ENCODE measurements at regions not wholly inside any gene's neighbourhood (a gene's known extent, or its start where the extent isn't known, plus 50 kb on each side); places are given as distances from the start of the nearest gene placed in this dataset.
"Not testable (repeated sequence)": the region's sequence is repeated elsewhere in the genome, so short reads cannot be mapped to it uniquely, and the experiment has no call there.

- DNase-seq (ENCODE audit: low read depth): no peak
Measured at GRCh38 chr18:51523671-51524070, 326.2 kb upstream of the MEX3C start.

DNA sequence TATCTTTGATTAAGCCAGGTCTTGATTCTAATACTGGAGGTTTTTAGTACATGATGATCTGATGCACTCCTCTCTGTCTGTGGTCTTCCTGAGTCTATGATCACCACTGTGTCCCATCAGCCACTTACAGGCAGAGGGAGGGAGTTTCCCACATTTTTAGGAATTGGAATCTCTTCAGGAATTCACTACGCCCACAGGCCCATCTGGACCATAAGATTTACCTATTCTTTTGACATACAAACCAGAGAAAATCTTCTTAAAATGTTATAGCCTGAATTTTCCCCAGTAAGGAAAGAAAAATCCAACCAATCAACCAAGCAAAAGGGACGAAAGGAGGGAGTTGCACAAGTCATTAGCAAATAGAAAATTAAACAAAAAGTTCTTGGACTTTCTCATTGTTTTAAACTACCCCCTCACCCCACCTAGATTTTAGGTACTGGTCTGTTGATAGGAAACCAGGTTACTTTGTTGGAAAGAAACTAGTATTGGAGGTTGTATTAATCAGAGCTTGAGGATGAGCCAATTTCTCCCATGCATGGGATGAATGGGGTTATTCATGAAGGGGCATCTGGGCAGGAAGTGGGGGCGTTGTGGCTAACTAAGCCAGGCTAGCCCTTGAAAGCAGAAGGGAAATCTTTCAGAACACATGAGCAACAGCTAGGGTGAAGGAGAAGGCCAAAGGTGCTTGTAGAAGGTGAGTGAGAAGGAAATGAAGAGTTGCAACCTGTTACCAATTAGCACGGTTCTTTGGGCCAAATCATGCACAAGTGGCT lies 328.2 kb upstream of the MEX3C start:
- no peak for DNase-seq (ENCODE audit: low read depth)

DNA sequence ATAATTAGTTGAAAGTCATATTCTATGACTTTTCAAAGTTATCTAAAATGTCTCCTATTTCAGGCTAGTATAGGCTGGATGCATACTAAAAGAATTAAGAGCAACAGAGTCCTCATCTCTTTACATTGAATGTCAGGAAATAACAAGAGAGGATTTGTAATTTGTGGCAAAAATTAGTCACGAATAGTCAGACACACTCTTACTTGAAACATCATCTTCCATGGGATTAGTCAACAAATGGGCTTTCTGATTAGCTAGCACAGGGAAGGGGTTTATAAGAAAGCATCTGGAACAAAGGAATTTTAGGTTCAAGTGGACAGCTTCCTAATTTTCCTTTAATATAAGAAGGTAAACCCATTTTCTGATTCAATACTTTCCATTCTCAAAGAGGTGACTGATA lies 330.3 kb upstream of the MEX3C start:
- DNase-seq (ENCODE audit: low read depth): no peak

DNA sequence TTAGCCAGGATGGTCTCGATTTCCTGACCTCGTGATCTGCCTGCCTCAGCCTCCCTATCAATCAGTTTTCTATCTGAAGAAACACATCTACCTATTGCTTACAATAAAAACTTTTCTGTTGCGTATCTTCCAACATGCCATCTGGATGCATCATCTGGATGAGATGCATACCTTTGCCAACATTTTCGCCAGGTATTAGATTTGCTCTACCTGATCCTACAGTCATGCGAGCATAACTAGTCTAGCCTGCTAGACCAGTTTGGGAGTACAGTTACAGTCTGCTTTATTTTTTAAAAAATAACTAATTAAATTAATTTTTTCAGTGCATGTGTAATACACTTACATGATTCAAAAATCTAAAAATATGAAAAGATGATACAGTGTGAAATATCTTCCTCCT lies 334.0 kb upstream of the MEX3C start:
- no peak for DNase-seq (ENCODE audit: low read depth)

DNA sequence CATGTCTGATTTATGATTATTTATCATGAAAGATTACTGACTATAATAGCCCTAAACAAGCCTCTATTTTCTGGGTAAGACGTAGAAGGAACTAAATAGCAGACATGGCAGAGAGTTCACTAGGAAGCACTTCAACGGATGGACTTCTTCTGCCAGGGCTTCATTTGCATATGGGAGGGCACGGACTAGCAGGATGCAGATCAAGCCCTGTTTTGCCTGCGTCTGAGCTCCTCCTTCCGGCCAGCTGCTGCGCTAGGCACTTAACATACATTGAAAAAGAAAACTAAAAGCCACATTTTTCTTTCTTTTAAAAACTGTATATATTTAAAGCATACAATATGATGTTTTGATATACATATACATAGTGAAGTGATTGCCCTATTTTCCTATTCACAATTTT lies 340.0 kb upstream of the MEX3C start:
- DNase-seq (ENCODE audit: low read depth): peak; percentile 1

DNA sequence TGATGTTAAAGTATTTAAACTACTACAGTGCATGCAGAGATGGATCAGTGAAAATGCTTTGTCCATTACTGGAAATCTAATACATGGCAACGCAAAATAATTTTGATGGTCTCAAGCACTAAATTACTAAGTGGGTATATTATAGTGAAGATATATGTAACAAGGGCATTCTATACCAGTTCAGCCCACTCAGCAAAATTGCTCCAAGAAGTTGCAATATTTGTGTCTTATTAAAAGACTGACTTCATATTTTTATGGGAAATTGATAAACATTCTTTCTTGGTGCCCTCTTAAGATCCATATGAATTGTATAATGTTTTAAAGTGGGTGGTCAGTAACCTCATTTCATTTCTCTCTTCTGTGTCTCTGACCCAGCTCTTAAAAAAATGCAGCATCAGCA lies 343.1 kb upstream of the MEX3C start:
- no peak for DNase-seq (ENCODE audit: low read depth)

DNA sequence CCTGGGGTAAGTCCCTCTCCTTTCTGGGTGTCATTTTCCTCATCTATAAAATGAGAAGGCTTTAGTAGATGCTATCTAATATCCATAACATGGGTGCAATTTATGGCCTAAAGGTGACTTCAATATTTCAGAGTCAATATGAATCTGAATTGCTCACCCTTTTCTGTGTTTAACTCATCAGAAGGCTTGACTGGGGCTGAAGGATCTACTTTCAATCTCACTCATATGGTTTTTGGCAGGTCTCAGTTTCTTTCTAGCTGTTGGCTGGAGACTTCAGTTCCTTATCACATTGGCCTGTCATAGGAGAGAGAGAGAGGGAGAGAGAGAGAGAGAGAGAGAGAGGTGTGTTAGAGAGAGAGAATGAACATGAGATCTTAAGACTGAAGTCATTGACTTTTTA lies 343.7 kb upstream of the MEX3C start:
- DNase-seq (ENCODE audit: low read depth): no peak

DNA sequence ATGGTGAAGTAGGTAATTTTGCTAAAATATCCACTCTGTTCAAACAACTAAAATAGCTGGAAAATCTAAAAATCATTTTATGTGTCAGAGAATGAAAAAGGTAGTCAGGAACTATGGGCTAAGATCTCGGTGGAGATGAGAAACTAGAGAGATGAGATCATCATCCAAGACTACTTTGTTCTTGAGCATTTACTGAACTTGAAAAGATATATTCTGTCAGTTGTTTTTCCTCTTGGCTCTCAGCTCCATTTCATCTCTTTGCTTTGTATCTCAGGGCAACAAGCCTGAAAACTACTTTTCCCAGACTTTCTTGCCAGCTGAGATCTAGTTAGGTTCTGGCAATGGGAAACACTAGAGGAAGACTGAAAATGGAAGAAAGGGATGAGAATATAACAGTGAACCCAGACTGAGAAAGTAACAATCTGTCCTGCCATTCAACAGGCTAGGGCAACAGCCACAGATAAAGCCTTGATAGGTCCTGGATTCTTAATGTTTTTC lies 346.2 kb upstream of the MEX3C start:
- DNase-seq (ENCODE audit: low read depth): no peak

GRCh38 chr18:51545446-51545845 lies 348.0 kb upstream of the MEX3C start:
- no peak for DNase-seq (ENCODE audit: low read depth)

DNA sequence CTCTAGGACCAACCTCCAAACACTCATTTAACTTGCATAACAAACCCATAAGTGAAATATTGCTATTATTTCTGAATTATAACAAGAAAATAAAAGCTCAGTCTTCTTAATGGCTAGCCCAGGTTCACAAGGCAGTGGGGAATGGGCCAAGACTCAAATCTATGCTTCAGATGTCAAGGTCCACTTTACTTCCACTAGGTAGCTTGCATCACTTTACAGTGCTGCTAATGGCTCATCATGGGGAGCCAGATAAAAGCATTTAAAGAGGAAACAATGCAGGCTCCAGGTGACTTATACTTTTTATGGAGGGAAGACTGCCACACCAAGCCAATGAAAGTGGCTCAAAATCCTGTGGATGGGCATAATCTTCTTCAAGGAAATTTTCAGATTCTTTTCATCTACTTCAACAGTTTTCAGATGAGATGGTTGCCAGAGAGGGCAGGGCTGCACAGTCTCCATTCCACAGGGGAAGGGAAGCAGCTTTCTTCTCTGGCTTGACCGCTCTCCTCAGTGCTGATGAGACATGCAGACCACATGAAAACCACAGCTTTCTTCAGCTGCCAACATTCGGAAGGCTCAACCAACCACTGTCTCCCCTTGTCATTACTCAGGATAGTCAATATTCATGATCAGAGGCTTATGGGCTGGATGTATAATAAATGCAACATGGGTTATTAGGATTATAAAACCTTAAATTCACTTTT lies 361.9 kb upstream of the MEX3C start:
- DNase-seq (ENCODE audit: low read depth): no peak

GRCh38 chr18:51559902-51560287 lies 362.4 kb upstream of the MEX3C start:
- DNase-seq (ENCODE audit: low read depth): no peak

- DNase-seq (ENCODE audit: low read depth): no peak
Measured at GRCh38 chr18:51561821-51562220, 364.3 kb upstream of the MEX3C start.

DNA sequence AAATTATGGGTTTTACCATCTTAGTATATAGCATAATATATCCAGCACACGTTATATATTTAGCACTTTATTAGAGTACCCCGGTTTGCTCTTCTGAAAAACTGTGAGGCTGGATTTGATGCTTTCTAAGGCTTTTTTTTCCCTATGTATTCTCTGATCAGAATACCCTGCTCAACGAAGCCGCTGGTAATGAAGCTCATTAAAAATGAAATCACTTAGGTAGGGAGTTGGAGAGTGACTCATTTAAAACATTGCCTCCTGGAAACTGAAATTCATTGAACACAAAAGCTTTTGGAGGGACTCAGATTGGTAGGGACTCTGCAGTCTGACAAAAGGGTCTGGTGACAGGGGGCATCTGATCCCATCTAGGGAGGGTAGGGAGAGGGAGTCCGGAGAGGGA lies 365.4 kb upstream of the MEX3C start:
- no peak for DNase-seq (ENCODE audit: low read depth)

GRCh38 chr18:51563396-51563795 lies 365.9 kb upstream of the MEX3C start:
- no peak for DNase-seq (ENCODE audit: low read depth)

DNA sequence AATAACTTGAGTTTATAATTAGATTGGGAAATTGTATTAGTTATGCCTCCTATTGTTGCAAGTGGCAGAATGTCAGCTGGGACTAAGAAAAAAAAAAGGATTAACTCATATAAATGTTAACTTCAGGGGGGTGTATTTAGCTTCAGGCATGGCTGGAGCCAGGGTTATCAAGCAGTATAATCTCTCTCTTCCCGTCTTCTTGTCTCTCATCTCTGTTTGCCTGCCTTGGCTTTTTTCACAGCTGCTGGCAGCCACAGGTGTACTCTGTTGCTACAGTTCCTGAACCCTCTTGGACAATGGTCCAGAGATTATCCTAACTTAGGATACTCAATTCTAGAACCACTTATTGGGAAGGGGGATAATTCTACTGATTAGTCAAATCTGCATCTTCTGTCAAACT lies 370.7 kb upstream of the MEX3C start:
- DNase-seq (ENCODE audit: low read depth): no peak

DNA sequence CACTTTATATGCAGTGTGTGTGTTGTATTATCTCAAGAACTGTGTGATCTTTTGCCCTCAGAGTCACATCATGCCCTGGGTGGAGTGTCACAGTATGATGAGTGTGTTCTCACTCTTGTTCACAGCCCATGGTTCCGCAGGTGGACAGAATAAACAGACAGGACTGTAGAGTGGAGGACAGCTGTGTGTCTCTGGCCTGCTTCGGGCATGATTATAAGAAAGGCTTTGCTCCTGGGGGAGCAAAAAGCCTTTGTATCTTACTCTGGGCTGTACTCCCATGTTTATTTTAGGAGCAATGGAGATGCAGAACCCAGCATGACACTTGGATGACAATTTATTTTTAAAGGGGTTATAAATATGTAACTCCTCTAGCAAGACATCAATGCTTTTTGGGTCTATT lies 371.7 kb upstream of the MEX3C start:
- no peak for DNase-seq (ENCODE audit: low read depth)

- DNase-seq (ENCODE audit: low read depth): no peak
Measured at GRCh38 chr18:51569561-51569960, 372.1 kb upstream of the MEX3C start.

- DNase-seq (ENCODE audit: low read depth): not testable (repeated sequence)
Measured at GRCh38 chr18:51570071-51570470, 372.6 kb upstream of the MEX3C start.

DNA sequence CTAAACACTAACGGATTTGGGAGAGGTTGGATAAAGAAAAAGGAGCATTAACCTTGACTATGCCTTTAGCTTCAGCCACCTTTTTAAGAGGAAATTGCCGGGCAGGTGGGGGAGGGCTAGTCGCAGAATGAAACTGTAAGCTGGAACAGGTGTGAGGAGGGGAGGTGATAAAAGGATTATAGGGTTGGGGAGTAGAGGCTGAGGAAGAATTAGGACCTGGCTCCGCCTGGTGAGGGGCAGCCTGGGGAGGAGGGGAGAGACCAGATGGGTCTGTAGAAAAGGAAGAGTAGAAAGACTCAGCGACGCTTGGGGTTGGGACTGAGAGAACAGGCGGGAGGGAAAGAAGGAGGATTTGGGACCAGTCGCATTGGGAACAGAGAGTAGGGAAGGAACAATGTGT lies 376.4 kb upstream of the MEX3C start:
- not testable (repeated sequence) for DNase-seq (ENCODE audit: low read depth)

DNA sequence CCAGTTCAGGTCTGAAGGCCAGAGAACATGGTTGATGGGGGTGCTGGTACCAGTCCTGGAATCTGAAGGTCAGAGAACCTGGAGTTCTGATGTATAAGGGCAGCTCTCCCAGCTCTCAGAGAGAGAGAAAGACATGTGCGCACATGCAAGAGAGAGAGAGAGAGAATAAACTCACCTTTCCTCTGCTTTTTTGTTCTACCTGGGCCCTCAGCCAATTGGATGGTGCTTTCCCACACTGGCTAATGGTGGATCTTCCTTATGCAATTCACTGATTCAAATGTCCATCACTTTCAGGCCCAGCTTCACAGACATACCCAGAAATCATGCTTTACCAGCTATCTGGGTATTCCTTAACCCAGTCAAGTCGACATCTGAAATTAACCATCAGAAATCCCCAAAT lies 377.7 kb upstream of the MEX3C start:
- DNase-seq (ENCODE audit: low read depth): no peak

DNA sequence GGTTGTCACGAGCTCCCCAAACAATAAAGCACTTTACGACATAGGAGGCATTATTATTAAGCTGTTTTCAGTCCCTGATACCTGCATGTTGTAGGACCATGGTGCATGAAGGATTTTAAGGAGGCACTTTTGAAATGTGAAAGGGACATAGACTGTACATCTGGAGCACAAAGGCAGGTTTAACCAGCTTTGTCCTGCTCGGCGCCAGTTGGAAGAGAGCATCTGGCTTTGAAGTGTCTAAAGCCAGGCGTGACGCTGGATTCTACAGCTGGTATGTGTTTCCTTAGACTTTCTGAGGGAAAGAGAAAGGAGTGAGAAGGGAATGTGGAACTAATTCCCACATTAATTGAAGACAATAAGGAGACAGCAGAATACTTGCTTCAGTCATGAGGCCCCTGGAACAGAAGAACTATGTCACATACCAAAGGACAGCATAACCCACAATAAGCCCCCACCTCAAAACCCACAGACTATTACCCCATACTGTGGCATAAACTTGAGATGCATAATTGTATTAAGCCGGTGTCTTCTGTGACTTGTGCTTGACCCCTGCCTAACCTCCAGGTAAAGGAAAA lies 381.0 kb upstream of the MEX3C start:
- no peak for DNase-seq (ENCODE audit: low read depth)

DNA sequence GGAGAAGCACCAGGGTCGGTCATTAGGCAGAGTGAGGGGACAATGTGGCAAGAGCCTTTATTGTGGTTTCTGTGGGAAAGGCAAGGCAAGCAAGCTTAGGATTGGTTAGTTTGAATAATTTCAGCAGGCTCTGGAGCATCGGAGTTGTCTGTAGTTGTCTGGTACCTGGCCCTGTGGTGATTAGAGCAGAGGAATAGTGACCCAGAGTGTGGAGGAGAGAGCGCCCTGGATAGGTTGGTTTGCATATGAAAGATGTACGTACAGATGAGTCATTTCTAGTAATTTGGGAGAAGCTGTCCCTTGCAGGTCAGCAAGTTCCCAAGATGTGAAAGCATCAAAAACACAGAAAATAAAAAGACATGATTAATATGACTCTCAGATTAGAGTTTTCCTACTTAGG lies 383.1 kb upstream of the MEX3C start:
- no peak for DNase-seq (ENCODE audit: low read depth)

GRCh38 chr18:51582551-51582950 lies 385.1 kb upstream of the MEX3C start:
- no peak for DNase-seq (ENCODE audit: low read depth)
